ENCODE measurements at regions not wholly inside any gene's neighbourhood (a gene's known extent, or its start where the extent isn't known, plus 50 kb on each side); places are given as distances from the start of the nearest gene placed in this dataset.

DNA sequence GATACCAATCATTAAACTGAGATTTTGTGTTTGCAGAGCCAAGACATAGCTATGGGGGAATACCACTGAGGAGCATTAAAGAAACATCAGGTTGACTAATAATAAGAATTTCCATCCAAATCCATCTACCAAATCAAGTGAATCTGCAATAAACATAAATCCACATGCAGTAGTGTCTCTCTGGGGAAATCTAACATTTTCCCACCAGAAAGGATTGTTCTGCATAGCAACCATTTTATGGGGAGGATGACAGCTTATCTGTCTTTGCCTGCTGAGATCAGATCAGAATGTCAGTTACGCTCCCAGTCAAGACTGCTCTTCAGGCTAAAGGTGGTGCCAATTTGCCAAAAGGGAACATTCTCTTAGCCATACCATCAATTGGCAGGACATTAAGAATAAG is 1098.9 kb upstream of the CHAC2 start:
- Histone ChIP-seq H3K9me3 (ENCODE audit: control insufficient read depth, low read length) (no peaks in the 10 kb centered on the region), H3K4me1 (no peaks in the 10 kb centered on the region), H3K9ac (no peak overlapping the region), H2AFZ (no peak overlapping the region), H3K36me3 (ENCODE audit: control insufficient read depth, insufficient read depth, low read length) (no peaks in the 10 kb centered on the region), H3K27ac (no peak overlapping the region), H3K4me3 (ENCODE audit: low read depth, low read length) (no peak overlapping the region), H3K4me2 (ENCODE audit: low read length) (no peak overlapping the region), H3K79me2 (no peaks in the 10 kb centered on the region), H3K27me3 (ENCODE audit: control insufficient read depth, insufficient read depth, low read length) (no peaks in the 10 kb centered on the region)
- TF ChIP-seq CTCF (IDR thresholded peaks at IDR 0.05): no peak

DNA sequence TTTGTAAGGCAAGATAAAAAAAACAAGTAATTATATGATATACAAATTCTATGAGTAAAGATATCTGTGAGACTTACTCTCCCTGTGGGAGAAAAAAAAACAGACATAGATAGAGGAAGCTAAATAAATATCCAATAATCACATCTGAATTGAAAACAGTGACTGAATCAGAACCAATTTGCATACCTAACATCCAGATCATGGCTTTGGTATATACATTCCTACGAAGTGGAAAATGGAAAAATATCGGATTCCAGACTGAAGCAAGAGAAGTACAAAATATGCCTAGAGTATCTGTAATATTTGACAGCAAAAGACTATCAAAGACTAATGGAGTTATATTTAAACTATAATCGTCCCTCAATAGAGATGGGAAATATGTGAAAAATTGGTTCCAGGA is 1108.1 kb upstream of the CHAC2 start:
- no peaks in the 10 kb centered on the region for H3K9me3 ChIP-seq (ENCODE audit: control insufficient read depth, low read length)
- no peak overlapping the region for H3K27ac ChIP-seq
- H3K9ac ChIP-seq: no peak overlapping the region
- TF ChIP-seq CTCF (IDR thresholded peaks at IDR 0.05): no peak
- H3K4me1 ChIP-seq: no peaks in the 10 kb centered on the region
- H3K4me3 ChIP-seq (ENCODE audit: low read depth, low read length): no peak overlapping the region
- no peaks in the 10 kb centered on the region for H3K79me2 ChIP-seq
- no peak overlapping the region for H2AFZ ChIP-seq
- H3K4me2 ChIP-seq (ENCODE audit: low read length): no peak overlapping the region
- H3K36me3 ChIP-seq (ENCODE audit: control insufficient read depth, insufficient read depth, low read length): no peaks in the 10 kb centered on the region
- H3K27me3 ChIP-seq (ENCODE audit: control insufficient read depth, insufficient read depth, low read length): no peaks in the 10 kb centered on the region

- H3K79me2 ChIP-seq: no peaks in the 10 kb centered on the region
- H3K27ac ChIP-seq: no peak overlapping the region
- H3K36me3 ChIP-seq (ENCODE audit: control insufficient read depth, insufficient read depth, low read length): no peaks in the 10 kb centered on the region
- no peak overlapping the region for H3K4me2 ChIP-seq (ENCODE audit: low read length)
- no peaks in the 10 kb centered on the region for H3K4me1 ChIP-seq
- H3K9me3 ChIP-seq (ENCODE audit: control insufficient read depth, low read length): no peaks in the 10 kb centered on the region
- no peak overlapping the region for H2AFZ ChIP-seq
- H3K4me3 ChIP-seq (ENCODE audit: low read depth, low read length): no peak overlapping the region
- H3K9ac ChIP-seq: no peak overlapping the region
- no peak for TF ChIP-seq CTCF (IDR thresholded peaks at IDR 0.05)
- no peaks in the 10 kb centered on the region for H3K27me3 ChIP-seq (ENCODE audit: control insufficient read depth, insufficient read depth, low read length)
Observed at GRCh38 chr2:52658598-52658997, 1109.0 kb upstream of the CHAC2 start.

- no peak for TF ChIP-seq CTCF (IDR thresholded peaks at IDR 0.05)
Observed at GRCh38 chr2:52639692-52640091, 1127.9 kb upstream of the CHAC2 start.

DNA sequence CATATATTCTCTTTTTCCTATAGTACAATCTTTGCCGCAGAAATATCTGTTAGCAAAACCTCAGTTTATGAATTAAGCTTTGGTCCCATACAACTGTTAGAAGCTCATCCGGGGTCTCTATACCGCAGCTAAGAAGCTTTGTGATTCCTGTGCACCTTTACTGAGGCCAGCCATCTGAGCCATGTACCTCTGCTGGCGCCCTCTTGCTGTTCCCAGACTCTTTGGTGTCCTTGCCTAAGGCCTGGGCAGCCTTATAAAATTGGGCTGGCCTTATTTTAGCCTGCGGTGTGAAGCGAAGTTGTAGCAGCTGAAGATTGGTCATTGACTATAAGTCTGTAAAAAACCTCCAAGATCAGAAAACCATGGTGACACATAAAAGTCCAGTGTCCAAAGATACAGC is 1135.1 kb upstream of the CHAC2 start:
- no peak overlapping the region for H3K4me3 ChIP-seq (ENCODE audit: low read depth, low read length)
- TF ChIP-seq CTCF (IDR thresholded peaks at IDR 0.05): no peak
- no peak overlapping the region for H3K9ac ChIP-seq
- no peaks in the 10 kb centered on the region for H3K9me3 ChIP-seq (ENCODE audit: control insufficient read depth, low read length)
- H3K27me3 ChIP-seq (ENCODE audit: control insufficient read depth, insufficient read depth, low read length): no peaks in the 10 kb centered on the region
- no peaks in the 10 kb centered on the region for H3K36me3 ChIP-seq (ENCODE audit: control insufficient read depth, insufficient read depth, low read length)
- no peak overlapping the region for H3K4me2 ChIP-seq (ENCODE audit: low read length)
- no peak overlapping the region for H3K27ac ChIP-seq
- H2AFZ ChIP-seq: no peak overlapping the region
- no peaks in the 10 kb centered on the region for H3K79me2 ChIP-seq
- H3K4me1 ChIP-seq: no peaks in the 10 kb centered on the region

More at GRCh38 chr2:52639692-52640091, 1127.9 kb upstream of the CHAC2 start:
- H3K27ac ChIP-seq: no peak overlapping the region
- no peaks in the 10 kb centered on the region for H3K9me3 ChIP-seq (ENCODE audit: control insufficient read depth, low read length)
- H2AFZ ChIP-seq: no peak overlapping the region
- no peaks in the 10 kb centered on the region for H3K27me3 ChIP-seq (ENCODE audit: control insufficient read depth, insufficient read depth, low read length)
- no peak overlapping the region for H3K4me2 ChIP-seq (ENCODE audit: low read length)
- H3K4me1 ChIP-seq: no peaks in the 10 kb centered on the region
- no peak overlapping the region for H3K4me3 ChIP-seq (ENCODE audit: low read depth, low read length)
- no peaks in the 10 kb centered on the region for H3K36me3 ChIP-seq (ENCODE audit: control insufficient read depth, insufficient read depth, low read length)
- H3K9ac ChIP-seq: no peak overlapping the region
- no peaks in the 10 kb centered on the region for H3K79me2 ChIP-seq

Data from parathyroid adenoma (tissue), 2 donors.